ENCODE measurements at regions not wholly inside any gene's neighbourhood (a gene's known extent, or its start where the extent isn't known, plus 50 kb on each side); places are given as distances from the start of the nearest gene placed in this dataset.

- TF ChIP-seq EP300 (IDR thresholded peaks at IDR 0.05; ENCODE audit: low read depth in 2 of 2, low read length in 2 of 2): no peak
- TF ChIP-seq EP300 (CRISPR knock-in tag; IDR thresholded peaks at IDR 0.05; ENCODE audit: borderline replicate concordance): no peak
- no peak for TF ChIP-seq RNF2 (conservative IDR thresholded peaks at IDR 0.05; ENCODE audit: low read depth)
- no peak for TF ChIP-seq POLR2AphosphoS5 (IDR thresholded peaks at IDR 0.05; ENCODE audit: low read depth, low read length)
- TF ChIP-seq MNT (IDR thresholded peaks at IDR 0.05): no peak
Observed at GRCh38 chr6:166767230-166767629, 140.2 kb upstream of the RPS6KA2 start.

Measured in HepG2 (cell line).